GM23338 (cell line): ENCODE measurements at regions not wholly inside any gene's neighbourhood (a gene's known extent, or its start where the extent isn't known, plus 50 kb on each side); places are given as distances from the start of the nearest gene placed in this dataset.

Experiments used
- ATAC-seq: fragments of 200-7000 bp; cut with Tn5 transposase; 3 replicates; pipeline ENCODE4 v1.9.1; 2020
- DNase-seq: peaks from one replicate; pipeline ENCODE4 v3.0.0-alpha.2; 2015; ENCODE audit warnings: low spot score
- H2AFZ ChIP-seq: fragments of 200-600 bp; sonication (generic); 2 replicates; pipeline ENCODE4 v1.8.0; 2016; ENCODE audit warnings: antibody characterized with exemption, mild to moderate bottlenecking, moderate library complexity
- H3F3A ChIP-seq: fragments of 200-600 bp; sonication (generic); replicated peaks from 2 replicates; pipeline ENCODE4 v1.8.0; 2017; ENCODE audit warnings: antibody characterized with exemption, mixed run types, low read depth
- H3K27ac ChIP-seq: fragments of 200-600 bp; sonication (generic); 2 replicates; pipeline ENCODE4 v1.6.1; 2016; ENCODE audit warnings: low read depth
- H3K27me3 ChIP-seq: fragments of 200-600 bp; sonication (generic); 2 replicates; pipeline ENCODE4 v1.8.0; 2016; ENCODE audit warnings: mild to moderate bottlenecking, mixed run types, moderate library complexity; ENCODE audit not compliant: insufficient read depth
- H3K36me3 ChIP-seq: fragments of 200-600 bp; sonication (generic); 2 replicates; pipeline ENCODE4 v1.8.0; 2016; ENCODE audit warnings: mild to moderate bottlenecking; ENCODE audit not compliant: insufficient read depth
- H3K4me1 ChIP-seq: fragments of 200-600 bp; sonication (generic); 2 replicates; pipeline ENCODE4 v1.8.0; 2016; ENCODE audit warnings: mild to moderate bottlenecking, moderate library complexity; ENCODE audit not compliant: insufficient read depth
- H3K4me2 ChIP-seq: fragments of 200-600 bp; sonication (generic); 2 replicates; pipeline ENCODE4 v1.7.1; 2017; ENCODE audit warnings: mixed run types
- H3K4me3 ChIP-seq: fragments of 200-600 bp; sonication (generic); 2 replicates; pipeline ENCODE4 v1.6.1; 2016; ENCODE audit warnings: mixed run types
- H3K79me2 ChIP-seq: fragments of 200-600 bp; sonication (generic); replicated peaks from 2 replicates; pipeline ENCODE4 v1.8.0; 2017; ENCODE audit warnings: mild to moderate bottlenecking; ENCODE audit not compliant: insufficient read depth
- H3K9me2 ChIP-seq: fragments of 200-600 bp; sonication (generic); 2 replicates; pipeline ENCODE4 v1.8.0; 2017; ENCODE audit not compliant: insufficient read depth
- H4K20me1 ChIP-seq: fragments of 200-600 bp; sonication (generic); replicated peaks from 2 replicates; pipeline ENCODE4 v1.8.0; 2017; ENCODE audit warnings: mild to moderate bottlenecking; ENCODE audit not compliant: insufficient read depth
- H3K27ac Mint-ChIP-seq: 2 replicates; pipeline ENCODE4 v1.8.0; 2020; ENCODE audit warnings: inconsistent platforms, mild to moderate bottlenecking, moderate library complexity, mixed read lengths
- H3K27me3 Mint-ChIP-seq: 3 replicates; pipeline ENCODE4 v1.8.0; 2022; ENCODE audit warnings: low read depth, mild to moderate bottlenecking, moderate library complexity, mixed read lengths, inconsistent platforms; ENCODE audit not compliant: insufficient read depth, poor library complexity
- H3K36me3 Mint-ChIP-seq: 3 replicates; pipeline ENCODE4 v1.8.0; 2021; ENCODE audit warnings: low read depth, mild to moderate bottlenecking, inconsistent platforms, moderate library complexity, mixed read lengths
- H3K4me1 Mint-ChIP-seq: 3 replicates; pipeline ENCODE4 v1.8.0; 2020; ENCODE audit warnings: mild to moderate bottlenecking, inconsistent platforms, mixed read lengths
- H3K4me3 Mint-ChIP-seq: 3 replicates; pipeline ENCODE4 v1.8.0; 2021; ENCODE audit warnings: moderate library complexity, mild to moderate bottlenecking, inconsistent platforms, mixed read lengths
- H3K9me3 Mint-ChIP-seq: 3 replicates; pipeline ENCODE4 v1.8.0; 2020; ENCODE audit warnings: moderate library complexity, mild to moderate bottlenecking, inconsistent platforms, mixed read lengths
- CREB1 ChIP-seq: fragments of 250-450 bp; sonication (Bioruptor Pico); IDR thresholded peaks from 2 replicates; pipeline ENCODE4 v1.5.0; 2020; ENCODE audit warnings: low read depth, mild to moderate bottlenecking, moderate library complexity
- ETS1 ChIP-seq: IDR thresholded peaks from 2 replicates; pipeline ENCODE4 v1.6.1; 2016; ENCODE audit warnings: antibody characterized with exemption
- EZH2phosphoT487 ChIP-seq: fragments of 200-600 bp; sonication (generic); IDR thresholded peaks from one replicate; pipeline ENCODE4 v1.8.1; 2018; ENCODE audit warnings: antibody characterized with exemption; ENCODE audit not compliant: unreplicated experiment
- NANOG ChIP-seq: IDR thresholded peaks from 2 replicates; pipeline ENCODE4 v1.6.1; 2016; ENCODE audit warnings: antibody characterized with exemption, borderline replicate concordance
- POLR2AphosphoS5 ChIP-seq: IDR thresholded peaks from 2 replicates; pipeline ENCODE4 v1.6.1; 2016; ENCODE audit warnings: antibody characterized with exemption, low read depth
- ZNF462 ChIP-seq: fragments of 250-450 bp; sonication (Bioruptor Pico); IDR thresholded peaks from 2 replicates; pipeline ENCODE4 v1.5.0; 2020; ENCODE audit warnings: mild to moderate bottlenecking, moderate library complexity

- Histone ChIP-seq H3K4me3 (no peak overlapping the region), H3K27ac (no peak overlapping the region), H3K27me3 (no peaks in the 10 kb centered on the region), H3K36me3 (0 out of 2 replicates have a peak, but pooled peaks cover 3% of the 10 kb centered on the region), H3F3A (no peaks in the 10 kb centered on the region), H2AFZ (no peak overlapping the region), H3K9me2 (peaks cover 35% of the 10 kb centered on the region), H3K79me2 (no peaks in the 10 kb centered on the region), H4K20me1 (no peaks in the 10 kb centered on the region), H3K4me2 (no peak overlapping the region), H3K4me1 (no peaks in the 10 kb centered on the region)
- ATAC-seq (no peak), DNase-seq (no peak)
- TF ChIP-seq ETS1 (no peak), POLR2AphosphoS5 (no peak), ZNF462 (no peak), CREB1 (CRISPR knock-in tag) (no peak), NANOG (no peak), EZH2phosphoT487 (no peak)
- no peaks in the 10 kb centered on the region for H3K9me3 Mint-ChIP-seq
- H3K27ac Mint-ChIP-seq = no peak overlapping the region
- no peaks in the 10 kb centered on the region; the same call in 2 of the 3 replicates for H3K4me1 Mint-ChIP-seq
- H3K36me3 Mint-ChIP-seq = no peaks in the 10 kb centered on the region; the same call in 2 of the 3 replicates
- no peak overlapping the region for H3K4me3 Mint-ChIP-seq
- H3K27me3 Mint-ChIP-seq = peaks cover 3% of the 10 kb centered on the region
Measured at GRCh38 chr7:51823437-51823836, 506.8 kb upstream of the COBL start.
